Fibroblast of skin of abdomen (primary cell): ENCODE measurements at regions not wholly inside any gene's neighbourhood (a gene's known extent, or its start where the extent isn't known, plus 50 kb on each side); places are given as distances from the start of the nearest gene placed in this dataset.
"Not testable (repeated sequence)": the region's sequence is repeated elsewhere in the genome, so short reads cannot be mapped to it uniquely, and the experiment has no call there.

ENCODE experiments used
- DNase-seq: peaks from one replicate; pipeline ENCODE4 v3.0.0-alpha.2; 2013

GRCh38 chr11:69934861-69935494 lies 115.8 kb upstream of the FGF3 start:
- DNase-seq: no peak

GRCh38 chr11:69935941-69936505 lies 116.8 kb upstream of the FGF3 start:
- no peak for DNase-seq

- no peak for DNase-seq
These were observed 117.6 kb upstream of the FGF3 start for GRCh38 chr11:69936771-69937170.

GRCh38 chr11:69938206-69938605 lies 119.0 kb upstream of the FGF3 start:
- no peak for DNase-seq

GRCh38 chr11:69939551-69940245 lies 120.5 kb upstream of the FGF3 start:
- DNase-seq: no peak

- no peak for DNase-seq
These were observed 121.0 kb upstream of the FGF3 start for GRCh38 chr11:69940246-69940610.

GRCh38 chr11:69941546-69942332 lies 122.5 kb upstream of the FGF3 start:
- no peak for DNase-seq

- DNase-seq: no peak
These were observed 123.2 kb upstream of the FGF3 start for GRCh38 chr11:69942333-69942820.

GRCh38 chr11:69943066-69943465 lies 123.8 kb upstream of the FGF3 start:
- DNase-seq: no peak

GRCh38 chr11:69943506-69943905 lies 124.3 kb upstream of the FGF3 start:
- no peak for DNase-seq

GRCh38 chr11:69944146-69944795 lies 125.1 kb upstream of the FGF3 start:
- no peak for DNase-seq

- no peak for DNase-seq
These were observed 125.9 kb upstream of the FGF3 start for GRCh38 chr11:69945157-69945556.

GRCh38 chr11:69947059-69947792 lies 128.0 kb upstream of the FGF3 start:
- DNase-seq: no peak

- DNase-seq: no peak
These were observed 128.6 kb upstream of the FGF3 start for GRCh38 chr11:69947793-69948255.

- DNase-seq: no peak
These were observed 129.3 kb upstream of the FGF3 start for GRCh38 chr11:69948256-69949141.

- peak; percentile 55 for DNase-seq
These were observed 128.8 kb upstream of the ANO1 start for GRCh38 chr11:69949327-69949726.

- DNase-seq: no peak
These were observed 128.0 kb upstream of the ANO1 start for GRCh38 chr11:69950120-69950519.

- no peak for DNase-seq
These were observed 127.5 kb upstream of the ANO1 start for GRCh38 chr11:69950621-69951020.

- no peak for DNase-seq
These were observed 126.3 kb upstream of the ANO1 start for GRCh38 chr11:69951821-69952220.

GRCh38 chr11:69952229-69952975 lies 125.7 kb upstream of the ANO1 start:
- DNase-seq: not testable (repeated sequence)
